Activated CD4-positive, alpha-beta memory T cell treated with anti-CD3 and anti-CD28 coated beads, Interleukin-2, amount 10 ng/mL, durations not matched to agents 7 days and 5 days (primary cell): ENCODE measurements at regions not wholly inside any gene's neighbourhood (a gene's known extent, or its start where the extent isn't known, plus 50 kb on each side); places are given as distances from the start of the nearest gene placed in this dataset.

Source experiments
- CTCF ChIA-PET: fragments of 350-600 bp; sonication (Branson Sonifier 250); formaldehyde crosslinking; loops from one replicate; lab custom pipeline; 2021; ENCODE audit warnings: antibody characterized with exemption, inconsistent platforms; lab: Charles Lee
- POLR2A ChIA-PET: fragments of 350-600 bp; sonication (Branson Sonifier 250); formaldehyde crosslinking; loops from one replicate; lab custom pipeline; 2021; ENCODE audit warnings: antibody characterized with exemption; lab: Charles Lee
- DNase-seq: peaks from one replicate; pipeline ENCODE4 v3.0.0-alpha.2; 2020
- H3K27ac Mint-ChIP-seq: one replicate; pipeline ENCODE4 v1.8.0; 2021; ENCODE audit warnings: mild to moderate bottlenecking, mixed read lengths
- H3K27me3 Mint-ChIP-seq: one replicate; pipeline ENCODE4 v1.8.0; 2021; ENCODE audit warnings: mixed read lengths
- H3K36me3 Mint-ChIP-seq: one replicate; pipeline ENCODE4 v1.8.0; 2021; ENCODE audit warnings: low read depth, mixed read lengths
- H3K4me1 Mint-ChIP-seq: one replicate; pipeline ENCODE4 v1.8.0; 2021; ENCODE audit warnings: mixed read lengths
- H3K4me3 Mint-ChIP-seq: one replicate; pipeline ENCODE4 v1.8.0; 2021; ENCODE audit warnings: mild to moderate bottlenecking, mixed read lengths
- H3K9me3 Mint-ChIP-seq: one replicate; pipeline ENCODE4 v1.8.0; 2021; ENCODE audit warnings: mixed read lengths

DNA sequence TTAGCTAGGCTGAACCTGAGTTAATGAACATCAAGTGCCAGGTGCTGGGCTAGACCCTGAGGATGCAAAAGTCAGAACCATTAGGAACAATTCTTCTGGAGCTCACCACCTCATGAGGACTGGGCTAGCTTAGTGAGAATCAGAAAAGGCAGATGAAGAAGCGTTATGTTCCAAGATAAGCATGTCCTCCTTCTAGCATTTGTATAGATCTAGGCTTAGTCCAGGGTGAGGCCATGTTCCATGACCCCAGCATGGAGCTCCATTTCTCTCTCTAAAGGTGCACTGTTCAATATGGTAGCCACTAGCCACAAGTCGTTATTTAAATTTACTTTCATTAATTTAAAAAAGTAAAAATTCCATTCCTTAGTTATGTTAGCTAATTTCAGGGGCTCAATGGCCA, 365.3 kb upstream of the CCL2 start:
- CTCF ChIA-PET, result no interaction called here
- no peaks in the 10 kb centered on the region for H3K9me3 Mint-ChIP-seq
- peaks cover 9% of the 10 kb centered on the region for H3K27me3 Mint-ChIP-seq
- H3K4me3 Mint-ChIP-seq, result no peak overlapping the region
- no peak overlapping the region for H3K27ac Mint-ChIP-seq
- no peak for DNase-seq
- POLR2A ChIA-PET, result no interaction called here
- H3K36me3 Mint-ChIP-seq, result no peaks in the 10 kb centered on the region
- H3K4me1 Mint-ChIP-seq, result no peaks in the 10 kb centered on the region

- H3K36me3 Mint-ChIP-seq, result no peaks in the 10 kb centered on the region
- DNase-seq, result no peak
- H3K27me3 Mint-ChIP-seq, result peaks cover 4% of the 10 kb centered on the region
- ChIA-PET POLR2A (no interaction called here), CTCF (no interaction called here)
- no peak overlapping the region for H3K4me3 Mint-ChIP-seq
- H3K4me1 Mint-ChIP-seq, result no peaks in the 10 kb centered on the region
- no peak overlapping the region for H3K27ac Mint-ChIP-seq
- H3K9me3 Mint-ChIP-seq, result no peaks in the 10 kb centered on the region
These were observed 362.1 kb upstream of the CCL2 start for GRCh38 chr17:33892717-33893591.

DNA sequence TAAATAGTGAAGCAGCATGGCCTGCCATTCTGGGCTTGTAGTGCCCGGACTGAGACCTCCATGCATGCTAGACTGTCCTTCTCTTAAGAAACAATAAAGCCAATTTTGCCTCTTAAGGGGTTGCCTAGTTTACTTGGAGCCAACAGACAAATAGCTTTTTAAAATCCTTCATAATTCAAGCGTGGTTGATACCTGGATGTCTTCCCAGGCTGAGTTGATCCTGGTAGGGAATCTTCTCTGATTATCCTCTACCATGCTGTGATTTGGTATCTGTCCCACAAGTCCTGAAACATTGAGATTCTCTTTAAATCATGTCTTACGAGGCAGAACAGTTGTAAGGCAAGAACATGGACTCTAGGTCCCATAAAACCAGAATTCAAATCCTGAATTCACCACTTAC, 359.6 kb upstream of the CCL2 start:
- no peaks in the 10 kb centered on the region for H3K4me1 Mint-ChIP-seq
- ChIA-PET CTCF (no interaction called here), POLR2A (no interaction called here)
- no peaks in the 10 kb centered on the region for H3K36me3 Mint-ChIP-seq
- H3K27ac Mint-ChIP-seq, result no peak overlapping the region
- H3K27me3 Mint-ChIP-seq, result peaks cover 3% of the 10 kb centered on the region
- H3K9me3 Mint-ChIP-seq, result no peaks in the 10 kb centered on the region
- DNase-seq, result no peak
- H3K4me3 Mint-ChIP-seq, result no peak overlapping the region

- CTCF ChIA-PET, result no interaction called here
These were observed 358.8 kb upstream of the CCL2 start for GRCh38 chr17:33896263-33896662.

GRCh38 chr17:33901085-33901484, 354.0 kb upstream of the CCL2 start:
- ChIA-PET CTCF (no interaction called here), POLR2A (no interaction called here)
- Mint-ChIP-seq H3K4me1 (no peaks in the 10 kb centered on the region), H3K4me3 (no peak overlapping the region), H3K27ac (no peak overlapping the region), H3K27me3 (peaks cover 2% of the 10 kb centered on the region), H3K36me3 (no peaks in the 10 kb centered on the region), H3K9me3 (no peaks in the 10 kb centered on the region)
- DNase-seq, result no peak

More at GRCh38 chr17:33896263-33896662, 358.8 kb upstream of the CCL2 start:
- H3K4me1 Mint-ChIP-seq, result no peaks in the 10 kb centered on the region
- DNase-seq, result no peak
- H3K27me3 Mint-ChIP-seq, result no peaks in the 10 kb centered on the region
- no peaks in the 10 kb centered on the region for H3K36me3 Mint-ChIP-seq
- POLR2A ChIA-PET, result no interaction called here
- no peak overlapping the region for H3K4me3 Mint-ChIP-seq
- H3K9me3 Mint-ChIP-seq, result no peaks in the 10 kb centered on the region
- no peak overlapping the region for H3K27ac Mint-ChIP-seq

DNA sequence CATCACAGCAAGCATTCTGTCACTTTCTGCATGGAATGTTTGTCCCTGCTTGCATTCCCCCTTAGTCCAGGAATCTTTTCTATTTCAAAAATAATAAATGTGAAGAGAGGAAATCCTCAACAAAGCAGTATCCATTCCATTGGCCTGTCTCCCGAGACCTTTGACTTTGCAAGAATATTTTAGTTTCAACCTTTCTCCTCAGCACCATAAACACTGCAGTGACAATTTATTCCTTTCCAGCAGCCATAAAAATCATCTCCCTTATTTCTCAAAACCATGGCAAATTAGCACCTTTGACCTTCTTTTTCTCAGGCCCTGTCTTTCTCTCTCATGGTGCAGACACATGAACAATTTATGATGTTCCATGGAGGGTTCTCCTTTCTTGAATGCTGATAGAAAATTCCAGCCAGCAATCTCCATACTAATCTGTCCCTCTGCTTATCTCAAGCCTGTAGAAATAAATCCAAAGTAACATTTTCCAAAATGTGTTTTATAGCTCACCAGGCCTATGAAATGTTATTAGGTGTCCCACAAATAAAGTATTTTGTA, 352.1 kb upstream of the CCL2 start:
- POLR2A ChIA-PET, result no interaction called here

DNA sequence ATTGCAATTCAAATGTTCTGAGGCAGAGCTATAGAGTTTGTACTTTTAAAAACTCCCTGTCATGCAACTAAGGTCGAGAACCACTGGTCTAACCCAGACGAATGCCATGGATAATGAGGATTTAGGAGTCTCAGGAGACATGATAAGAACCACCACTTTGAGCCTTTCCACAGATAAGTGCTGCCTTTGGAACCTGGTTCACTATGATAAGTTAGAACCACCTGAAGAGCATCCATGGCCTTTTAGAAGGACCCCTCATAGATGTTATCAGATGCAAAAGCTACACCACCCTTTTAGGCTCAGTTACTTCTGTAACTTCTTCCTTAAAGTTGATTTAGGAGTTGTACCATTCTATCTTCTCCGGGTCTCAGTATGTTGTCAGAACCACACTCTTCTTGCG, 350.6 kb upstream of the CCL2 start:
- no peak for DNase-seq
- Mint-ChIP-seq H3K27me3 (peaks cover 2% of the 10 kb centered on the region), H3K36me3 (no peaks in the 10 kb centered on the region), H3K4me3 (no peak overlapping the region), H3K4me1 (no peaks in the 10 kb centered on the region), H3K27ac (no peak overlapping the region), H3K9me3 (no peaks in the 10 kb centered on the region)
- ChIA-PET CTCF (no interaction called here), POLR2A (no interaction called here)

More for the DNA sequence above, 352.1 kb upstream of the CCL2 start:
- H3K9me3 Mint-ChIP-seq, result no peaks in the 10 kb centered on the region
- CTCF ChIA-PET, result no interaction called here
- DNase-seq, result no peak
- no peaks in the 10 kb centered on the region for H3K36me3 Mint-ChIP-seq
- H3K27ac Mint-ChIP-seq, result no peak overlapping the region
- peaks cover 2% of the 10 kb centered on the region for H3K27me3 Mint-ChIP-seq
- no peaks in the 10 kb centered on the region for H3K4me1 Mint-ChIP-seq
- no peak overlapping the region for H3K4me3 Mint-ChIP-seq

DNA sequence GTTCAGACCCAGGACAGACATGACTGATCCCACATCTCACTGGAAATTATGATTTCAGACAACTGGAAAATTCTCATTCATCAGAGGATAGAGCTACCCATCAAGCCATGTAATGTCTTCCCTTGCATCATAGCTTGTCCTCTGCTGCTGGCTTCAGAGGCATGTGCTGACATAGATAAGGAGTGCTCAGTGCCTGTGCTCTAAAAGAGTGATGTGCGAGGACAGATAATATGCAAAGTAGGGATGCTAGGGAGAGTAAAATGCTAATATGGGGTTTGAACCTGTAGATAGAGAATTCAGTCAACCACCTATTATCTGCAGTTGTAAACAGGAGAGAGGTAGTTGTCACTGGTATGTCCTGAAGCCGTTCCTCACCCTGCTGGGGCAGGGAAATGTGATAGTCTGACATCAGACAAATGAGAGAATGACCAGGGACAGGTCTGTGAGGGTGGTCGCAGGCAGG, 349.7 kb upstream of the CCL2 start:
- no peak overlapping the region for H3K4me3 Mint-ChIP-seq
- peaks cover 2% of the 10 kb centered on the region for H3K27me3 Mint-ChIP-seq
- DNase-seq, result no peak
- CTCF ChIA-PET, result no interaction called here
- H3K27ac Mint-ChIP-seq, result no peak overlapping the region
- POLR2A ChIA-PET, result no interaction called here
- H3K9me3 Mint-ChIP-seq, result no peaks in the 10 kb centered on the region
- H3K36me3 Mint-ChIP-seq, result no peaks in the 10 kb centered on the region
- no peaks in the 10 kb centered on the region for H3K4me1 Mint-ChIP-seq

DNA sequence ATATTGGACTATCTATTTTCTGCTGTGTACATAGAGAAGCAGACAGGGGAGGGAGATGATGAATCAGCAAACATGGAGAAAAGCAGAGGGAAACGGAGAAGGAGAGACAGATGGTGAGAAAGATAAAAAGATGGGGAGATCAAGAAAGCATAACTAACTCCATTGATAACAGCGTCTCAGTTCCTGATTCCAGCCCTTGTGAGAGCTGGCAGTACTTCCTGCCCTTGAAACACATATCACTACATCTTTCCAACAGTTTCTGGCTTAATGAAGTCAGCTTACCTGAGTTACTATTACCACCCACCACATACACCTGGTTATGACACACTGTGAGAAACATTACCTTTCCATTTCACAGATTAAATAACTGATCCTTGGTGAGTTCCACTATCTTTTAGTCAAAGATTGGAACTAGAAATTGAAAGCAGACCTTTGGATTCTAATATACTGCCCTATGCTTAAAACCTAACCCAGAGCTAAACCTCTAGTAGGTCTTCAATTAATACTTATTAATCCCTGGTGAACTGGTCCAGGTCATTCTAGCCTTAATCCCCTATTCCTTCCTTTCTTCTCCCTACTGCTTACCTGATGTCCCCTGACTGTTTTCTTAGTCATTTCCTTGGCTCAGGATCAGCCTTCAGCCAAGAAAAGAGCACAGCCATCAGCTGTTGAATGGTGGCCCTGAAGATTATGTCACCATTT, 346.6 kb upstream of the CCL2 start:
- CTCF ChIA-PET, result no interaction called here

DNA sequence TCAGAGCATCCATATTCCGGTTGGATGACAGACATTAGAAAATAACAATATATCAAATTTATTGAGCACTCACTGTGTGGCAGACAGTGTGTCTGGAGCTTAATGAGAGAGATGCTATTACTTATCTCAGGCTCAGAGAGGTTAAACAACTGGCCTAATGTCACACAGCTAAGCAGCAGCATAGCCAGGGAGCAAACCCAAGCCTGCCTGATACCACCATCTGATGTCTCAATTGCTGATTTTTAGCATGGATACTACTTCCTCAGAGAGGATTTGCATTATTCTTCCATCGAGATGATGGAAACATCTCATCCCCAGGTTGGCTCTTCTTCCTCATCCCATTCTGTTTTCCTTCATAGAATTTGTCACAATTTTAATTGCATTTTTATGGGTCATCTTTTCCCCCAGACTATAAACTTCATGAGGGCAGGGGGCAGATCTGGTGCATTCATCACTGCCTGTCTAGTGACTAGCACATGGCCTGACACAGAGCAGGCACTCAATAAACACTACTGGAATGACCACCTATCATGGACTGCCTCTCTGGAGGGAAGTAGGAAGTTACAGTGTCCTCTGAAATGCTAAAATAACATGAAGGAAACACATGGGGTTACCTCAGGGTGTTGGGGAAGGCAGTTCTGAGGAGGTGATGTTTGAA, 344.8 kb upstream of the CCL2 start:
- H3K4me1 Mint-ChIP-seq, result no peaks in the 10 kb centered on the region
- no peak overlapping the region for H3K4me3 Mint-ChIP-seq
- POLR2A ChIA-PET, result no interaction called here
- no peaks in the 10 kb centered on the region for H3K9me3 Mint-ChIP-seq
- CTCF ChIA-PET, result no interaction called here
- DNase-seq, result no peak
- no peak overlapping the region for H3K27ac Mint-ChIP-seq
- no peaks in the 10 kb centered on the region for H3K36me3 Mint-ChIP-seq
- H3K27me3 Mint-ChIP-seq, result peaks cover 2% of the 10 kb centered on the region

More for the DNA sequence above, 346.6 kb upstream of the CCL2 start:
- Mint-ChIP-seq H3K27me3 (peaks cover 2% of the 10 kb centered on the region), H3K9me3 (no peaks in the 10 kb centered on the region), H3K36me3 (no peaks in the 10 kb centered on the region), H3K4me3 (no peak overlapping the region), H3K4me1 (no peaks in the 10 kb centered on the region), H3K27ac (no peak overlapping the region)
- POLR2A ChIA-PET, result no interaction called here
- no peak for DNase-seq

DNA sequence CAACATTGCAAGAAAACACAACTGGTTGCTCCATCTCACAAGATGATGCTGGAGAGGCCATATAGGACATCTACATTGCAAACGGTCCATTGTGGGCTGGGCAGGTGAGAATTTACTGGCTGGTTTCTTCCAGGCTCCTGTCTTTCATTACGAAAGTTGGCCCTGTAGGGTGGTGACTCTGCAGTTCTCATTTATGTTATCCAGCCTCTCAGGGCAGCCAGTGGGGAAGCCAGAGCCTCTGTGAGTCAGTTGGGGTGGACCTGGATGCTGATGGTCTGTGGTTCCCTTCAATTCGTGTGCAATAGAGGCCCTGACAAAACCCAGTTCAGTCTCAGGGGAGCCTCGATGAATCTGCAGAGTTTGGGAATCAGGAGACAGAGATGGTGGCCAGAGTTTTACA, 341.0 kb upstream of the CCL2 start:
- Mint-ChIP-seq H3K36me3 (no peaks in the 10 kb centered on the region), H3K4me1 (no peaks in the 10 kb centered on the region), H3K27me3 (peaks cover 10% of the 10 kb centered on the region), H3K9me3 (no peaks in the 10 kb centered on the region), H3K4me3 (no peak overlapping the region), H3K27ac (no peak overlapping the region)
- ChIA-PET POLR2A (no interaction called here), CTCF (no interaction called here)
- DNase-seq, result no peak

GRCh38 chr17:33922971-33923370, 332.1 kb upstream of the CCL2 start:
- Mint-ChIP-seq H3K27ac (no peak overlapping the region), H3K9me3 (no peaks in the 10 kb centered on the region), H3K27me3 (peaks cover 16% of the 10 kb centered on the region), H3K36me3 (no peaks in the 10 kb centered on the region), H3K4me1 (no peaks in the 10 kb centered on the region), H3K4me3 (no peak overlapping the region)
- ChIA-PET CTCF (no interaction called here), POLR2A (no interaction called here)
- no peak for DNase-seq

DNA sequence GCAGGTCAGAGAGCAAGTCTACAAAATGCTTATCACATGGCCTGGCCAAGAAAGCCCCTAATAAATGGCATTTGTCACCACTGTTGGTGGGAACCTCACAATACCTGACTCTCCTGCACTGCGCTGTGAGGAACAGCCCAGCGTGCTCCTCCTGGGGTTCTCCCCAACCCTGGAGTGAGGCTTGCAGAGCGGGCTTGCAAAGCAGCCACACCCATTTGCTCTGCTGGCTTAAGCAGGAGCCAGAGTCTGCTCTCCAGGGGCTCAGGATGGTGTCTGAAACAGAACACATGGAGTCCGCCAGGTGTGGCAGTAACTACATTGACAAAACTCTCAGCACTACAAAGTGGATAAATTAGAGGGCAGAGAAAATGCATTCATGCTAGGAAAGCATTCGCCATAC, 331.0 kb upstream of the CCL2 start:
- CTCF ChIA-PET, result no interaction called here
- Mint-ChIP-seq H3K9me3 (no peaks in the 10 kb centered on the region), H3K4me1 (no peaks in the 10 kb centered on the region), H3K4me3 (no peak overlapping the region), H3K36me3 (no peaks in the 10 kb centered on the region), H3K27ac (no peak overlapping the region), H3K27me3 (peaks cover 14% of the 10 kb centered on the region)
- DNase-seq, result no peak
- POLR2A ChIA-PET, result no interaction called here
